DMS53 treated with DMSO at 0.1 percent for 48 hours (cell line): ENCODE measurements at regions not wholly inside any gene's neighbourhood (a gene's known extent, or its start where the extent isn't known, plus 50 kb on each side); places are given as distances from the start of the nearest gene placed in this dataset.
"Not testable (repeated sequence)": the region's sequence is repeated elsewhere in the genome, so short reads cannot be mapped to it uniquely, and the experiment has no call there.

Source experiments
- DNase-seq: peaks from one replicate; lab custom pipeline; 2025; ENCODE audit not compliant: unreplicated experiment; lab: John Stamatoyannopoulos, UW

DNA sequence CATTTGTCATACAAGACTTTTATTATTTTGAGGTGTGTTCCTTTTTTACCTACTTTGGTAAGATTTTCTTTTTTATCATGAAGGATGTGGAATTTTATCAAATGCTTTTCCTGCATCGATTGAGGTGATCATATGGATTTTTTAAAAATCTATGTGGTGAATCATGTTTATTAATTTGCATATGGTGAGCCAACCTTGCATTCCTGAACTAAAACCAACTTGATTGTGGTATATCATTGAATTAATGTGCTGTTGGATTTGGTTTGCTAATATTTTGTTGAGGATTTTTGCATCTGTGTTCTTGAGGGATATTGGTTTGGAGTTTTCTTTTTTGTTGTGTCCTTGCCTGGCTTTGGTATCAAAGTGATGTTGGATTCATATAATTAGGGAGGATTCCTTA lies 848.1 kb upstream of the EYS start:
- DNase-seq: no peak

GRCh38 chr6:66553441-66553840 lies 846.4 kb upstream of the EYS start:
- DNase-seq: no peak

DNA sequence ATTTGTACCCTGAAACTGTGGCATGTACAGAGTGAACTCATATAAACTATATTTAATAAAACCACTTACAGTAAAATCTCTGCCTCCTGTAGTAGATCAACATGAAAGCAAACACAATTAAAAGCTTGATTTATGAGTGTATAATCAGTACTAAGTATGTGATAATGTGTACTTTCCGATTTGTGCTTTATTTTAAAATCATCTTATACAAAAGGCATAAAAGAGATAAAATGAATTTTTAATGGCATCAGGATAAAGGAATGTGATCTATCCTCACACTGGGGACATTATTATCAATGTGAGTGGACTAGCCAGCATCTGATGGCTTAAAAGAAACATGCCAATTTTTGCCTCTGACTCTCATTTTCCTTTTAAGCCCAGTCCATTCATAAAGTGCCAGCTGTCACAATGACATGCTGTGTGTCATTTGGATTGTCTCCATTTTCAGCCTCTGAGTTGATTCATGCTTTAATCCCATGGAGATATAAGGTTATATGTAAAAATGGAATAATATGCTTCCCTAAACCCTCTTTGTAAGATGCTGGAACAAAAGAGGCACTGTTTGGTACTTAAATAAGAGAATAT lies 831.6 kb upstream of the EYS start:
- no peak for DNase-seq

- no peak for DNase-seq
These were observed 826.9 kb upstream of the EYS start for GRCh38 chr6:66533921-66534404.

- no peak for DNase-seq
These were observed 819.0 kb upstream of the EYS start for GRCh38 chr6:66526061-66526460.

GRCh38 chr6:66522864-66523263 lies 815.8 kb upstream of the EYS start:
- DNase-seq: no peak

GRCh38 chr6:66516377-66516776 lies 809.4 kb upstream of the EYS start:
- DNase-seq: no peak

DNA sequence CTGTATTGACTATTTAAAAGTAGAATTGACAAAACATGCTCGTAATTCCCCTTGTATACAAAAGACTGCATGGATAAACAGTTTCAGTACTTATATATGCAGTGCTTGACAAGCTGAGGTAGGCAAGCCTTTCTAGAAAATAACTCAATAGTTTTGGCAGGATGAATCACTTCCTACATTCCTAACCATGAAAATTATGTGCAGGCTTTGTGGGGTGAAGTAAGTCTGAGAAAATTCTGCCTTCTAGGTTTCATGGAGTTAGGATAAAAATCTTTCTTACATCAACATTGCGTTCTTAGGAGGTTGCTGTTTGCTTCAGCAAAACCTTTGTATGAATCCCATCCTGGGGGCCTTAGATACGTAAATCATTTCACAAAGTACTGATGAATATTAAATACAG lies 801.4 kb upstream of the EYS start:
- DNase-seq: no peak

- no peak for DNase-seq
These were observed 792.8 kb upstream of the EYS start for GRCh38 chr6:66499851-66500250.

DNA sequence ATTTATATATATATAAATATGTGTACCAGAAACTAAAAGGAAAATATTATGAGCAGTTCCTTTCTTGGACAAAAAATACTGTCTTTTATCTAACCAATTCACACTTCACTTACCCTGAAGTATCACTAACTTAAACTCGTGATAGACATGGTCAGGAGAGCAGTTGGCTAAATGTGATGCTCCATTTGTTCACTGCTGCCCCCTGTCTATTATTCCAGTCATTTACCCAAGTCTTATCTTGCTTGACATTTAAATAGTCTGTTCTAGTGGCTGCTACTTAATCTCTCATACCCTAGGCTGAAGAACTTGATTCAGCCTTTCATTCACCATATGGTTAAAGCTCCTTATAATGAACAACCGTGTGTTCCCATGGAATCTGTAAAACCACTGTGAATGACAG lies 789.6 kb upstream of the EYS start:
- peak; percentile 63 for DNase-seq

DNA sequence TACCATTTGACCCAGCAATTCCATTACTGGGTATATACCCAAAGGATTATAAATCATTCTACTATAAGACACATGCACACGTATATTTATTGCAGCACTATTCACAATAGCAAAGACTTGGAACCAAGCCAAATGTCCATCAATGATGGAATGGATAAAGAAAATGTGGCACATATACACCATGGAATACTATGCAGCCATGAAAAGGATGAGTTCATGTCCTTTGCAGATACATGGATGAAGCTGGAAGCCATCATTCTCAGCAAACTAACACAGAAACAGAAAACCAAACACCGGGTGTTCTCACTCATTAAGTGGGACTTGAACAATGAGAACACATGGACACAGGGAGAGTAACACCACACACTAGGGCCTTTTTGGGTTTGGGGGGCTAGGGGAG lies 787.6 kb upstream of the EYS start:
- DNase-seq: not testable (repeated sequence)

- no peak for DNase-seq
These were observed 782.4 kb upstream of the EYS start for GRCh38 chr6:66489269-66489987.

DNA sequence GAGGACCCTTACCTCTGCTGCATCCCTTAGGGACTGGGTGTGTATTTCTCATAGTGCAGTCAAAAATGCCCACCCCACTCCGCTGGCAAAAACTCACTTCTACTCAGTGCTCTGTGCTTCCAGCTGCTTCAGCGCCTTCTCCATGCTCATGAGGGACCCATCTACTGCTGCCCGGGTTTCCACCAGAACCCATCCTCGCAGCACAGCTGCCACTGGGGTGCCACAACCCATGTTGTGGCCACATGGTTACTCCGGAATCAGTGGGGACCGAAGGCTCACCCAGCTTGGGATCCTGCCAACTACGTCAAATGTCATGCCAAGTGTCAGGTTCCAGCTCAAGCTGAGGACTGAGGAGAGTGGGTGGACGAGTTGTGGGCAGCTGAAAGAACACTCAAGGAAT lies 774.2 kb upstream of the EYS start:
- DNase-seq: no peak

DNA sequence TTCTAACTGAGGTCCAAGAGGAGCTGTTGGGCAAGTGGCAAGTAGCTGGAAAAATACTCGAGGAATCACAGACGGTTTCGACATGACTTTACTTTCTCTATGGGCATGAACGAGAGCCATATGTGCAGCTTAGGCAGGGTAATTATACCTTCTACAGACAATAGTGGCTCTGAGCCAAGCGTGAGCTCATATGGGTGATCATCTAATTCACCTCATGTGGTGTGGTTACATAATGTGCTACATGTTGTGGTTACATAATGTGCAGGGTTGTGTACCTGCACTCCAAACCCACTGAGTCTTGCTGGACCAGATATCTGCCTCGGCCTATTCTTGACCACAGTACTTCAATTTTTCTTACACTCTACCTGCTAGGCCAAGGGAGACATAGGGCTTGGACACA lies 771.7 kb upstream of the EYS start:
- DNase-seq: no peak

- DNase-seq: no peak
These were observed 728.3 kb upstream of the EYS start for GRCh38 chr6:66435321-66435720.

DNA sequence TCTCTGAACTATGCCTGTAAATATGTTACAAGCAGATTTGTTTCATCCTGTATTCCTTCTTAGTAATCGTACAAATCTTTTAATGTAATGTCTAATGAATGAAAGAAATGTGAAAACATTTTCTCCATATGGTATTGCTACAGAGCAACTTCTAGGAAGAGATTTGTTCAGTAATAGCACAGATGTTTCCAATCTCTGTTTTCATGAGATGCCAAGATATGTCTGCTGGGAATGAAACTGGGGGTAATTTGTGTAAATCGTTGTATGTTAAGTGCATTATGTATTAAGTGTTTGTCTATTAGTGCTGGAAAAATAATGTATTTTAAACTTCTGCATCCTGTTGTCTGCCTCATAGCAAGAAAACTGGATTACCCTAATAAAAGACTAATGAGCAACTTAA lies 722.2 kb upstream of the EYS start:
- DNase-seq: no peak

DNA sequence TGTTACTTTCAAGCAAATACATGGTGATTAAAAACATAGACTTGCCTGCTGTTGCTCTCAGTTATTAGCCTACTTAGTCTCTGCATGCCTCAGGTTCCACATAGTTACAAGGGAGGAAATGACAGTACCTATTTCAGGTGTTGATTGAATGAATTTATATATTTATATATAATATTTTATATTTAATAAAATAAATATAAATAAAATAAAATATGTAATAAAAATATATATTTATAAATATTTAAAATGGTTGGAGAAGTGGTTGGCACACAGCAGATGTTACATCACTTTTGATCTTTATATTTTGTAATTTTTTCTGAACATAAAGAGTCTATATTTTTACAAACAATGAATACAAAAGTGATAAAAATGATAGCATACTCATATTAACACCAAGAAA lies 716.0 kb upstream of the EYS start:
- DNase-seq: no peak

GRCh38 chr6:66421570-66421969 lies 714.5 kb upstream of the EYS start:
- DNase-seq: no peak

DNA sequence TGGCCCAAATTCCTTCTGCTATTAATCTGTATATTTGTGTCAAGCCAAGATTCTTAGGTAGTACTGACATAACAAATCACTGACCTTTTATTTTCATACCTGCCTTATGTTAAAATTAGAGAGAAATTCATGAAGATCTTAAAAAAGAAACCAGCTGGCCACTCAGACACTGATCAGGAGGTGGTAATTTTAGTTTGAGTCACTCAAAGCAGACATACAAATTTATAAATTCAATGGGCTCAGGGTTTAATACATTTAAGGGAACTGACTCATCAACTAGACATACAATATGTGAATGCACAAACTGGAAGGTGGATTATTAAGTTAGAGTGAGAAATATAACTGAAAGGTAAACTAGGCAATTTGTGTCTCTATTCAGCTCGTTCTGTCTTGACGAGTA lies 711.9 kb upstream of the EYS start:
- DNase-seq: no peak

GRCh38 chr6:66403966-66404365 lies 696.9 kb upstream of the EYS start:
- DNase-seq: no peak

DNA sequence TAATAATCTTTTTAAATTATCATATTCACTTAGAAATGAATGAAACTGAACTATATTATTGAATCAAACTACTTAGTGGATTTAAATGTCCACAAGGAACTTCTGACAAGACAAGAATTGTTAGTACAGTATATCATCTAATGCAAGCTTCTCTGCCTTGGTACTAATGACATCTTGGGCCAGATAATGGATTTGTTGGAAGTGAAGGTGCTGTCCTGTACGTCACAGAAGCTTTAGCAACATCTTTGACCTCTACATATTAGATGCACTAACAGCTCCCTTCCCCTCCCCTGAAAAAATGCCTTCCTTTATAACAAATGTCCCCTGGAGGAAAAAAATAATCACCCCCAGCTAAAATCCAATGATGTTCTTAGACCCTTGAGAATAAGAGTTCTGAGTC lies 695.8 kb upstream of the EYS start:
- no peak for DNase-seq

GRCh38 chr6:66396549-66396948 lies 689.5 kb upstream of the EYS start:
- no peak for DNase-seq

GRCh38 chr6:66396145-66396544 lies 689.1 kb upstream of the EYS start:
- DNase-seq: no peak
